Esophagus squamous epithelium (tissue), 4 donors: ENCODE measurements at regions not wholly inside any gene's neighbourhood (a gene's known extent, or its start where the extent isn't known, plus 50 kb on each side); places are given as distances from the start of the nearest gene placed in this dataset.
A peak's percentile ranks its signal among the peaks of the same experiment; 100 is the strongest.

Source experiments
- POLR2A ChIP-seq, 4 donors: fragments of 450-650 bp; IDR thresholded peaks; one replicate each; pipeline ENCODE4 v1.6.1; 2017; ENCODE audit warnings: antibody characterized with exemption in 4 of 4, mild to moderate bottlenecking in 4 of 4, moderate library complexity in 3 of 4
- TF ChIP-seq, protein P1 (sequence below), 6 experiments: fragments of 450-650 bp in 4 of 6; fragments of 200-600 bp in 2 of 6; sonication (generic) in 2 of 6; IDR thresholded peaks; one replicate each; pipeline ENCODE4 v1.5.1; 2016 to 2019; ENCODE audit warnings: antibody characterized with exemption in 6 of 6, mild to moderate bottlenecking in 4 of 6, moderate library complexity in 4 of 6

DNA sequence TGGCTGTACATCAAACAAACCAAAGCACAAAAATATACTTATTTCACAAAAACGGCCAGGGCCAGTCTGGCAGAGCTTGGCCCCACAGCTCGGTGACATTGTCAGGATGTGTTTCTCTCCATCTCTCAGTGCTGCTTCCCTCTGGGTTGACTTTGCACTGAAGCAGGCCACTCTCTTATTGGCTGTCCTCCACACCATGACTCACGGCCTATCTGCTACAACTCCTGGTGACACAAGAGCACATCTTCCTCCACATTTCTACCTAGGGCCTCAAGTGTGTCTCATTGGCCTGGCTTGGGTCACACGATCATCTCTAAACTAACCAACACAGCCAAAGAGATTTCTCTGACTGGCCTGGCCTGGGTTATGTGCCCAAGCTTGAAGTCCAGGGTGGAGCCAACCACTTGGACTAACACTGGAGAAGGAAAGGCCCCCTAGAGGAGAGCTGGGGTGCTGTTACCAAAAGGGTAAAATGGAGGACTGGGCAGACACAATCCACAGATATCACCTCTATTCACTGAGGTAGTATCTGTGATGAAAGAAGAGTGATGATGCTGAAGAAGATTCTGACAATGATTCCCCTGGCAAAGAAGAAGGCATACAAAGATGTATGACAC, 159.8 kb upstream of the TSHZ2 start:
- TF ChIP-seq POLR2A (IDR thresholded peaks at IDR 0.05): no peak
- TF ChIP-seq, protein P1, sequence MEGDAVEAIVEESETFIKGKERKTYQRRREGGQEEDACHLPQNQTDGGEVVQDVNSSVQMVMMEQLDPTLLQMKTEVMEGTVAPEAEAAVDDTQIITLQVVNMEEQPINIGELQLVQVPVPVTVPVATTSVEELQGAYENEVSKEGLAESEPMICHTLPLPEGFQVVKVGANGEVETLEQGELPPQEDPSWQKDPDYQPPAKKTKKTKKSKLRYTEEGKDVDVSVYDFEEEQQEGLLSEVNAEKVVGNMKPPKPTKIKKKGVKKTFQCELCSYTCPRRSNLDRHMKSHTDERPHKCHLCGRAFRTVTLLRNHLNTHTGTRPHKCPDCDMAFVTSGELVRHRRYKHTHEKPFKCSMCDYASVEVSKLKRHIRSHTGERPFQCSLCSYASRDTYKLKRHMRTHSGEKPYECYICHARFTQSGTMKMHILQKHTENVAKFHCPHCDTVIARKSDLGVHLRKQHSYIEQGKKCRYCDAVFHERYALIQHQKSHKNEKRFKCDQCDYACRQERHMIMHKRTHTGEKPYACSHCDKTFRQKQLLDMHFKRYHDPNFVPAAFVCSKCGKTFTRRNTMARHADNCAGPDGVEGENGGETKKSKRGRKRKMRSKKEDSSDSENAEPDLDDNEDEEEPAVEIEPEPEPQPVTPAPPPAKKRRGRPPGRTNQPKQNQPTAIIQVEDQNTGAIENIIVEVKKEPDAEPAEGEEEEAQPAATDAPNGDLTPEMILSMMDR (IDR thresholded peaks at IDR 0.05): peak in 1 of 6 experiments; percentile 14
